HG02852 (cell line): ENCODE measurements at regions not wholly inside any gene's neighbourhood (a gene's known extent, or its start where the extent isn't known, plus 50 kb on each side); places are given as distances from the start of the nearest gene placed in this dataset.
A peak's percentile ranks its signal among the peaks of the same experiment; 100 is the strongest.

Experiments used
- ATAC-seq: cut with Tn5 transposase; IDR thresholded peaks from one replicate; pipeline ENCODE4 v1.9.1; 2021; ENCODE audit warnings: mild to moderate bottlenecking, moderate library complexity; ENCODE audit not compliant: unreplicated experiment

- no peak for ATAC-seq
Measured at GRCh38 chr6:170483413-170483812, 69.7 kb downstream of the PSMB1 start.

GRCh38 chr6:170480050-170480692 lies 72.9 kb downstream of the PSMB1 start:
- no peak for ATAC-seq

- ATAC-seq: peak; percentile 95
Measured at GRCh38 chr6:170476360-170476759, 76.7 kb downstream of the PSMB1 start.

GRCh38 chr6:170475118-170475517 lies 78.0 kb downstream of the PSMB1 start:
- ATAC-seq: no peak

GRCh38 chr6:170473801-170474200 lies 79.3 kb downstream of the PSMB1 start:
- ATAC-seq: no peak

GRCh38 chr6:170473301-170473717 lies 79.8 kb downstream of the PSMB1 start:
- ATAC-seq: no peak

GRCh38 chr6:170471491-170471890 lies 81.6 kb downstream of the PSMB1 start:
- no peak for ATAC-seq

GRCh38 chr6:170470734-170471133 lies 82.4 kb downstream of the PSMB1 start:
- ATAC-seq: no peak

GRCh38 chr6:170464524-170464979 lies 88.6 kb downstream of the PSMB1 start:
- peak; percentile 57 for ATAC-seq

GRCh38 chr6:170464080-170464479 lies 89.0 kb downstream of the PSMB1 start:
- ATAC-seq: no peak

GRCh38 chr6:170463101-170463721 lies 89.9 kb downstream of the PSMB1 start:
- ATAC-seq: no peak

GRCh38 chr6:170462366-170463020 lies 90.6 kb downstream of the PSMB1 start:
- no peak for ATAC-seq

GRCh38 chr6:170461556-170462365 lies 91.3 kb downstream of the PSMB1 start:
- ATAC-seq: no peak

- ATAC-seq: no peak
Measured at GRCh38 chr6:170461111-170461510, 92.0 kb downstream of the PSMB1 start.

GRCh38 chr6:170460641-170461040 lies 92.5 kb downstream of the PSMB1 start:
- ATAC-seq: no peak

GRCh38 chr6:170459451-170459850 lies 93.7 kb downstream of the PSMB1 start:
- peak; percentile 92 for ATAC-seq

GRCh38 chr6:170456886-170457698 lies 96.0 kb downstream of the PSMB1 start:
- ATAC-seq: no peak
